ENCODE measurements at regions not wholly inside any gene's neighbourhood (a gene's known extent, or its start where the extent isn't known, plus 50 kb on each side); places are given as distances from the start of the nearest gene placed in this dataset.

- no peak for TF ChIP-seq NR2F2 (IDR thresholded peaks at IDR 0.05)
- TF ChIP-seq, protein P1, sequence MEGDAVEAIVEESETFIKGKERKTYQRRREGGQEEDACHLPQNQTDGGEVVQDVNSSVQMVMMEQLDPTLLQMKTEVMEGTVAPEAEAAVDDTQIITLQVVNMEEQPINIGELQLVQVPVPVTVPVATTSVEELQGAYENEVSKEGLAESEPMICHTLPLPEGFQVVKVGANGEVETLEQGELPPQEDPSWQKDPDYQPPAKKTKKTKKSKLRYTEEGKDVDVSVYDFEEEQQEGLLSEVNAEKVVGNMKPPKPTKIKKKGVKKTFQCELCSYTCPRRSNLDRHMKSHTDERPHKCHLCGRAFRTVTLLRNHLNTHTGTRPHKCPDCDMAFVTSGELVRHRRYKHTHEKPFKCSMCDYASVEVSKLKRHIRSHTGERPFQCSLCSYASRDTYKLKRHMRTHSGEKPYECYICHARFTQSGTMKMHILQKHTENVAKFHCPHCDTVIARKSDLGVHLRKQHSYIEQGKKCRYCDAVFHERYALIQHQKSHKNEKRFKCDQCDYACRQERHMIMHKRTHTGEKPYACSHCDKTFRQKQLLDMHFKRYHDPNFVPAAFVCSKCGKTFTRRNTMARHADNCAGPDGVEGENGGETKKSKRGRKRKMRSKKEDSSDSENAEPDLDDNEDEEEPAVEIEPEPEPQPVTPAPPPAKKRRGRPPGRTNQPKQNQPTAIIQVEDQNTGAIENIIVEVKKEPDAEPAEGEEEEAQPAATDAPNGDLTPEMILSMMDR (IDR thresholded peaks at IDR 0.05; ENCODE audit: low read depth, low read length, missing input control), result no peak
- TF ChIP-seq FOXA1 (IDR thresholded peaks at IDR 0.05), result no peak
- no peak for TF ChIP-seq REST (IDR thresholded peaks at IDR 0.05)
- TF ChIP-seq SP1 (IDR thresholded peaks at IDR 0.05), result no peak
- TF ChIP-seq MAX (IDR thresholded peaks at IDR 0.05), result no peak
- no peak for TF ChIP-seq GABPA (IDR thresholded peaks at IDR 0.05 in 1 of 2, conservative IDR thresholded peaks at IDR 0.05 in 1 of 2)
- no peak for TF ChIP-seq RAD21 (IDR thresholded peaks at IDR 0.05)
- no peak for TF ChIP-seq JUND (IDR thresholded peaks at IDR 0.05)
- TF ChIP-seq HNF4G (IDR thresholded peaks at IDR 0.05), result no peak
These were observed 597.1 kb downstream of the BUD13 start for GRCh38 chr11:116175707-116176106.
